ENCODE measurements at regions not wholly inside any gene's neighbourhood (a gene's known extent, or its start where the extent isn't known, plus 50 kb on each side); places are given as distances from the start of the nearest gene placed in this dataset.

GRCh38 chr7:109945820-109946518, 1145.0 kb upstream of the LRRN3 start:
- TF ChIP-seq CTCF (IDR thresholded peaks at IDR 0.05) = no peak
- TF ChIP-seq EP300 (IDR thresholded peaks at IDR 0.05) = no peak
- no peak for TF ChIP-seq POLR2A (IDR thresholded peaks at IDR 0.05)
